ENCODE measurements at regions not wholly inside any gene's neighbourhood (a gene's known extent, or its start where the extent isn't known, plus 50 kb on each side); places are given as distances from the start of the nearest gene placed in this dataset.

- peaks cover 27% of the 10 kb centered on the region for H3K27me3 ChIP-seq (ENCODE audit: low read depth)
- no peaks in the 10 kb centered on the region for H3K9me3 ChIP-seq (replicated peaks)
- intact Hi-C loops (cut with micrococcal nuclease) = no loop called here
- no peaks in the 10 kb centered on the region for H3K4me1 ChIP-seq
- no peak for DNase-seq
- peak; percentile 49 for TF ChIP-seq CTCF (IDR thresholded peaks at IDR 0.05; ENCODE audit: borderline replicate concordance)
- no peaks in the 10 kb centered on the region for H3K36me3 ChIP-seq
- H3K4me3 ChIP-seq = no peak overlapping the region
- no peak overlapping the region for H3K27ac ChIP-seq (replicated peaks)
Observed at GRCh38 chr2:4992226-4992625, 700.0 kb upstream of the SOX11 start.

GRCh38 chr2:4995466-4995865, 696.7 kb upstream of the SOX11 start:
- Histone ChIP-seq H3K9me3 (replicated peaks) (peaks cover 11% of the 10 kb centered on the region), H3K4me1 (no peaks in the 10 kb centered on the region), H3K4me3 (no peak overlapping the region), H3K36me3 (no peaks in the 10 kb centered on the region), H3K27ac (replicated peaks) (no peak overlapping the region), H3K27me3 (ENCODE audit: low read depth) (peaks cover 15% of the 10 kb centered on the region)
- intact Hi-C loops (cut with micrococcal nuclease) = no loop called here
- TF ChIP-seq CTCF (IDR thresholded peaks at IDR 0.05; ENCODE audit: borderline replicate concordance) = no peak
- DNase-seq = no peak

GRCh38 chr2:5007596-5007995, 684.6 kb upstream of the SOX11 start:
- Histone ChIP-seq H3K36me3 (no peaks in the 10 kb centered on the region), H3K27ac (replicated peaks) (no peak overlapping the region), H3K4me3 (no peak overlapping the region), H3K9me3 (replicated peaks) (no peaks in the 10 kb centered on the region), H3K27me3 (ENCODE audit: low read depth) (no peaks in the 10 kb centered on the region), H3K4me1 (no peaks in the 10 kb centered on the region)
- TF ChIP-seq CTCF (IDR thresholded peaks at IDR 0.05; ENCODE audit: borderline replicate concordance) = no peak
- intact Hi-C loops (cut with micrococcal nuclease) = no loop called here
- no peak for DNase-seq

GRCh38 chr2:5019324-5019723, 672.9 kb upstream of the SOX11 start:
- intact Hi-C loops (cut with micrococcal nuclease) = no loop called here
- H3K9me3 ChIP-seq (replicated peaks) = peaks cover 29% of the 10 kb centered on the region
- no peak for DNase-seq
- no peaks in the 10 kb centered on the region for H3K4me1 ChIP-seq
- H3K27ac ChIP-seq (replicated peaks) = no peak overlapping the region
- no peaks in the 10 kb centered on the region for H3K36me3 ChIP-seq
- no peak overlapping the region for H3K4me3 ChIP-seq
- H3K27me3 ChIP-seq (ENCODE audit: low read depth) = no peaks in the 10 kb centered on the region
- no peak for TF ChIP-seq CTCF (IDR thresholded peaks at IDR 0.05; ENCODE audit: borderline replicate concordance)

- peaks cover 29% of the 10 kb centered on the region for H3K9me3 ChIP-seq (replicated peaks)
- TF ChIP-seq CTCF (IDR thresholded peaks at IDR 0.05; ENCODE audit: borderline replicate concordance) = no peak
- no peak for DNase-seq
- no peaks in the 10 kb centered on the region for H3K27me3 ChIP-seq (ENCODE audit: low read depth)
- no peak overlapping the region for H3K27ac ChIP-seq (replicated peaks)
- H3K4me3 ChIP-seq = no peak overlapping the region
- H3K36me3 ChIP-seq = no peaks in the 10 kb centered on the region
- intact Hi-C loops (cut with micrococcal nuclease) = no loop called here
- H3K4me1 ChIP-seq = no peaks in the 10 kb centered on the region
Observed at GRCh38 chr2:5020116-5020875, 671.9 kb upstream of the SOX11 start.

Data from left ventricle myocardium inferior (tissue), 1 donor.